IMR-90 (cell line): ENCODE measurements at regions not wholly inside any gene's neighbourhood (a gene's known extent, or its start where the extent isn't known, plus 50 kb on each side); places are given as distances from the start of the nearest gene placed in this dataset.

Experiments used
- ATAC-seq: fragments of 200-7000 bp; cut with Tn5 transposase; 2 replicates; pipeline ENCODE4 v1.9.1; 2020; ENCODE audit warnings: low read depth, mild to moderate bottlenecking, moderate library complexity
- BruUV-seq: library from RNA; stranded (reverse); fragments of 400-500 nt; replicated peaks from 2 replicates; lab custom pipeline; 2021; lab: Mats Ljungman, UMichigan
- CTCF ChIA-PET: fragments of 300-600 bp; formaldehyde crosslinking; extraction: SDS; loops from one replicate; lab custom pipeline; 2021; ENCODE audit warnings: antibody characterized with exemption; lab: Yijun Ruan, JAX
- POLR2A ChIA-PET: fragments of 300-600 bp; sonication (Branson Sonifier 250); formaldehyde crosslinking; loops from one replicate; lab custom pipeline; 2022; ENCODE audit warnings: antibody characterized with exemption; ENCODE audit not compliant: unreplicated experiment; lab: Charles Lee
- DNase-seq: peaks from one replicate; pipeline ENCODE4 v3.0.0; 2013
- H2AFZ ChIP-seq: replicated peaks from 2 replicates; pipeline ENCODE3; 2013; ENCODE audit warnings: low read length, mild to moderate bottlenecking; ENCODE audit not compliant: poor library complexity
- H2AK5ac ChIP-seq: 2 replicates; pipeline ENCODE4 v1.6.1; 2013; ENCODE audit warnings: low read depth, low read length, inconsistent platforms
- H2AK9ac ChIP-seq: replicated peaks from 2 replicates; pipeline ENCODE3; 2013; ENCODE audit warnings: mild to moderate bottlenecking, low read depth, low read length, moderate library complexity; ENCODE audit not compliant: poor library complexity
- H2BK120ac ChIP-seq: 2 replicates; pipeline ENCODE4 v1.6.1; 2013; ENCODE audit warnings: low read depth, low read length, inconsistent platforms
- H2BK15ac ChIP-seq: 3 replicates; pipeline ENCODE4 v1.6.1; 2013; ENCODE audit warnings: low read depth, low read length, inconsistent platforms
- H2BK20ac ChIP-seq: 2 replicates; pipeline ENCODE4 v1.6.1; 2013; ENCODE audit warnings: low read depth, mild to moderate bottlenecking, inconsistent platforms, low read length, moderate library complexity
- H2BK5ac ChIP-seq: 2 replicates; pipeline ENCODE4 v1.6.1; 2013; ENCODE audit warnings: mild to moderate bottlenecking, low read depth, low read length, inconsistent platforms; ENCODE audit not compliant: poor library complexity, severe bottlenecking
- H3K14ac ChIP-seq: replicated peaks from 2 replicates; pipeline ENCODE4 v1.6.1; 2013; ENCODE audit warnings: low read depth, low read length, inconsistent platforms
- H3K18ac ChIP-seq: 2 replicates; pipeline ENCODE4 v1.6.1; 2013; ENCODE audit warnings: low read depth, low read length, control low read depth
- H3K23ac ChIP-seq: 2 replicates; pipeline ENCODE4 v1.6.1; 2013; ENCODE audit warnings: low read depth, low read length, inconsistent platforms
- H3K27ac ChIP-seq: 2 replicates; pipeline ENCODE4 v1.5.1; 2013; ENCODE audit warnings: mild to moderate bottlenecking, control low read depth, low read length; ENCODE audit not compliant: insufficient read depth
- H3K27me3 ChIP-seq: 2 replicates; pipeline ENCODE4 v1.6.1; 2013; ENCODE audit warnings: low read length; ENCODE audit not compliant: control insufficient read depth, insufficient read depth
- H3K36me3 ChIP-seq: 2 replicates; pipeline ENCODE4 v1.6.1; 2013; ENCODE audit warnings: low read length, mixed read lengths; ENCODE audit not compliant: control insufficient read depth, insufficient read depth
- H3K4ac ChIP-seq: 2 replicates; pipeline ENCODE4 v1.6.1; 2013; ENCODE audit warnings: low read depth, low read length, inconsistent platforms
- H3K4me1 ChIP-seq: 2 replicates; pipeline ENCODE4 v1.6.1; 2013; ENCODE audit warnings: low read length, mixed read lengths; ENCODE audit not compliant: control insufficient read depth, insufficient read depth
- H3K4me2 ChIP-seq: 2 replicates; pipeline ENCODE4 v1.6.1; 2013; ENCODE audit warnings: low read depth, mild to moderate bottlenecking, control low read depth, low read length, moderate library complexity
- H3K4me3 ChIP-seq: 2 replicates; pipeline ENCODE4 v1.5.1; 2013; ENCODE audit warnings: low read depth, mild to moderate bottlenecking, control low read depth, low read length, moderate library complexity; ENCODE audit not compliant: insufficient read depth
- H3K56ac ChIP-seq: 2 replicates; pipeline ENCODE4 v1.6.1; 2013; ENCODE audit warnings: low read length, inconsistent platforms; ENCODE audit not compliant: insufficient read depth; ENCODE audit errors: extremely low read depth
- H3K79me1 ChIP-seq, 2 experiments: 2 replicates each; pipeline ENCODE4 v1.6.1; 2013; ENCODE audit warnings: low read length in 2 of 2, inconsistent platforms in 1 of 2, low read depth in 1 of 2
- H3K9ac ChIP-seq: 2 replicates; pipeline ENCODE4 v1.6.1; 2013; ENCODE audit warnings: low read depth, low read length, control low read depth
- H3K9me1 ChIP-seq: 2 replicates; pipeline ENCODE4 v1.6.1; 2013; ENCODE audit warnings: low read length, inconsistent platforms; ENCODE audit not compliant: insufficient read depth
- H3K9me3 ChIP-seq: 2 replicates; pipeline ENCODE4 v1.6.1; 2013; ENCODE audit warnings: low read length; ENCODE audit not compliant: control insufficient read depth, insufficient read depth
- H4K20me1 ChIP-seq: 2 replicates; pipeline ENCODE4 v1.6.1; 2013; ENCODE audit warnings: low read length, inconsistent platforms; ENCODE audit not compliant: insufficient read depth
- H4K5ac ChIP-seq: 2 replicates; pipeline ENCODE4 v1.6.1; 2013; ENCODE audit warnings: mild to moderate bottlenecking, low read depth, low read length, control low read depth
- H4K8ac ChIP-seq, 2 experiments: 2 replicates each; pipeline ENCODE4 v1.6.1; 2013; ENCODE audit warnings: low read depth in 2 of 2, low read length in 2 of 2, control low read depth in 1 of 2, inconsistent platforms in 1 of 2
- H4K91ac ChIP-seq: 2 replicates; pipeline ENCODE4 v1.6.1; 2013; ENCODE audit warnings: low read depth, low read length, inconsistent platforms; ENCODE audit not compliant: insufficient read depth
- CEBPB ChIP-seq: IDR thresholded peaks from 2 replicates; pipeline ENCODE4 v1.6.1; 2012; ENCODE audit warnings: low read depth, low read length, improper control_type of control experiment
- CHD1 ChIP-seq: IDR thresholded peaks from 2 replicates; pipeline ENCODE4 v1.6.1; 2012; ENCODE audit warnings: low read depth, low read length, improper control_type of control experiment
- CTCF ChIP-seq: conservative IDR thresholded peaks from 2 replicates; pipeline ENCODE4 v1.5.1; 2012; ENCODE audit warnings: mild to moderate bottlenecking, low read depth, low read length, improper control_type of control experiment
- ELK1 ChIP-seq: fragments of 150-350 bp; IDR thresholded peaks from 2 replicates; pipeline ENCODE4 v1.6.1; 2016; ENCODE audit warnings: low read depth, mild to moderate bottlenecking, low read length, moderate library complexity, borderline replicate concordance
- FOS ChIP-seq: fragments of 150-350 bp; IDR thresholded peaks from 2 replicates; pipeline ENCODE4 v1.6.1; 2016; ENCODE audit warnings: low read depth, low read length
- MAZ ChIP-seq: IDR thresholded peaks from 2 replicates; pipeline ENCODE4 v1.6.1; 2012; ENCODE audit warnings: low read depth, mild to moderate bottlenecking, low read length, improper control_type of control experiment, moderate library complexity, borderline replicate concordance
- MXI1 ChIP-seq: IDR thresholded peaks from 2 replicates; pipeline ENCODE4 v1.6.1; 2012; ENCODE audit warnings: low read depth, mild to moderate bottlenecking, low read length, moderate library complexity, borderline replicate concordance
- NFE2L2 ChIP-seq: fragments of 150-350 bp; IDR thresholded peaks from 2 replicates; pipeline ENCODE4 v1.6.1; 2016; ENCODE audit warnings: low read depth, mild to moderate bottlenecking, low read length
- RFX5 ChIP-seq: IDR thresholded peaks from 2 replicates; pipeline ENCODE4 v1.8.0; 2012; ENCODE audit warnings: low read depth, mild to moderate bottlenecking, low read length, moderate library complexity
- USF2 ChIP-seq: fragments of 150-350 bp; IDR thresholded peaks from 2 replicates; pipeline ENCODE4 v1.6.1; 2017; ENCODE audit warnings: mild to moderate bottlenecking, antibody characterized with exemption, low read length, low read depth
- dilution Hi-C: fragments of 300-500 bp; cut with HindIII; formaldehyde crosslinking; loops from one replicate; pipeline ENCODE4 v1.14.3; 2018; ENCODE audit warnings: low sequenced_read_pairs; ENCODE audit not compliant: unreplicated experiment
- in situ Hi-C: fragments of 300-500 bp; cut with MboI; formaldehyde crosslinking; loops from 3 replicates; pipeline ENCODE4 v1.14.3; 2019; ENCODE audit warnings: low sequenced_read_pairs, inconsistent platforms, mixed read lengths
- intact Hi-C: fragments of 100-400 bp; cut with micrococcal nuclease; formaldehyde crosslinking; loops from 2 replicates; pipeline ENCODE4 v1.10.0; 2022

GRCh38 chr15:91411586-91411985, 311.5 kb downstream of the SV2B start:
- DNase-seq: no peak

More at GRCh38 chr15:91411586-91411985, 311.5 kb downstream of the SV2B start:
- Histone ChIP-seq H2BK15ac (no peak overlapping the region), H3K4ac (no peak overlapping the region), H2BK120ac (no peak overlapping the region), H3K9me3 (no peaks in the 10 kb centered on the region), H3K4me3 (no peak overlapping the region), H3K14ac (no peak overlapping the region), H3K27me3 (no peaks in the 10 kb centered on the region; the same call in 1 of the 2 replicates), H3K36me3 (no peaks in the 10 kb centered on the region), H2BK5ac (no peak overlapping the region), H2AK9ac (no peak overlapping the region), H3K18ac (no peak overlapping the region), H3K9ac (no peak overlapping the region), H3K56ac (no peak overlapping the region), H3K9me1 (no peaks in the 10 kb centered on the region), H4K5ac (no peak overlapping the region), H3K23ac (no peak overlapping the region), H4K8ac (no peak overlapping the region), H3K27ac (no peak overlapping the region), H3K4me2 (no peak overlapping the region), H4K20me1 (no peaks in the 10 kb centered on the region), H3K79me1 (no peaks in the 10 kb centered on the region), H2AK5ac (no peak overlapping the region), H4K91ac (no peak overlapping the region), H3K4me1 (no peaks in the 10 kb centered on the region; the same call in 1 of the 2 replicates), H2BK20ac (no peak overlapping the region), H2AFZ (no peak overlapping the region)
- POLR2A ChIA-PET: no interaction called here
- ATAC-seq: no peak
- intact Hi-C loops (no loop called here), in situ Hi-C loops (no loop called here), dilution Hi-C loops (no loop called here)
- no TSS peak for BruUV-seq
- CTCF ChIA-PET: no interaction called here
- TF ChIP-seq MXI1: no peak
- TF ChIP-seq CHD1: no peak
- no peak for TF ChIP-seq CTCF
- TF ChIP-seq NFE2L2: no peak
- TF ChIP-seq FOS: no peak
- no peak for TF ChIP-seq MAZ
- no peak for TF ChIP-seq ELK1
- no peak for TF ChIP-seq USF2
- no peak for TF ChIP-seq RFX5
- TF ChIP-seq CEBPB: no peak
